OCI-LY1 (cell line): ENCODE measurements at regions not wholly inside any gene's neighbourhood (a gene's known extent, or its start where the extent isn't known, plus 50 kb on each side); places are given as distances from the start of the nearest gene placed in this dataset.

Experiments
- CTCF ChIP-seq: fragments of 200-600 bp; sonication (generic), shearing (Covaris generic); IDR thresholded peaks from 2 replicates; pipeline ENCODE4 v1.5.1; 2017; ENCODE audit warnings: mild to moderate bottlenecking, antibody characterized with exemption, low read length, moderate library complexity, mixed read lengths
- EZH2 ChIP-seq: fragments of 200-600 bp; sonication (generic), shearing (Covaris generic); IDR thresholded peaks from 2 replicates; pipeline ENCODE4 v1.8.0; 2017; ENCODE audit warnings: borderline replicate concordance, mixed run types, mild to moderate bottlenecking, antibody characterized with exemption, low read length, moderate library complexity, mixed read lengths

GRCh38 chr18:46247942-46248341 is 143.8 kb downstream of the HAUS1 start:
- TF ChIP-seq CTCF, result no peak
- no peak for TF ChIP-seq EZH2
